GM19452 (cell line): ENCODE measurements at regions not wholly inside any gene's neighbourhood (a gene's known extent, or its start where the extent isn't known, plus 50 kb on each side); places are given as distances from the start of the nearest gene placed in this dataset.

ENCODE experiments used
- ATAC-seq: cut with Tn5 transposase; IDR thresholded peaks from one replicate; pipeline ENCODE4 v1.9.1; 2021; ENCODE audit not compliant: unreplicated experiment

GRCh38 chr1:4598561-4598960 lies 55.8 kb upstream of the AJAP1 start:
- ATAC-seq = no peak

GRCh38 chr1:4599521-4599920 lies 54.9 kb upstream of the AJAP1 start:
- ATAC-seq = no peak

DNA sequence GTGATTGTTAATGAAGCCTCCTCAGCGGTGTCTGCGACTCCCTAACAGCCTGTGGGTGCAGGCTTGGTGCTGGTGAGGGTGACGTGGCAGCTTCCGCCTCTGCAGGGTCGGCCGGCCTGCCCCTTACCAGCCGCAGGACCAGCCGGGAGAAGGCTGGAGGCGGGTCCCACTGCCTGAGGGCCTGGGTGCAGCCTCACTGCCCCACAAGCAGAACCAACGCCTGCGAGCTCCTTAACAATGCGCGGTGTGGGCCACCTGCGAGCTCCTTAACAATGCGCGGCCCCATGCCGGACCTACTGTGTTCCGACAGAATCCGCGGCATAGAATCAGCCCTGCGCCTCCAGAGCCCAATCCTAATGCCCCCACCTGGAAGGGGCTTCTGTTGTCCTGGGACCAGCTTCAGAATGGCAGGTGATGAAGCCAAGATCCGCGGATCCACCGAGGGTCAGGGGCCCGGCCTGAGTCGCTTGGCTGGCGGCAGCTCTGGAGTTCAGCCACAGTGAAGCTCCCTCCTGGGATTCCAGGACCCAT lies 54.4 kb upstream of the AJAP1 start:
- ATAC-seq = no peak

- ATAC-seq = no peak
Observed at GRCh38 chr1:4600615-4601460, 53.6 kb upstream of the AJAP1 start.

GRCh38 chr1:4601941-4602340 lies 52.5 kb upstream of the AJAP1 start:
- no peak for ATAC-seq

DNA sequence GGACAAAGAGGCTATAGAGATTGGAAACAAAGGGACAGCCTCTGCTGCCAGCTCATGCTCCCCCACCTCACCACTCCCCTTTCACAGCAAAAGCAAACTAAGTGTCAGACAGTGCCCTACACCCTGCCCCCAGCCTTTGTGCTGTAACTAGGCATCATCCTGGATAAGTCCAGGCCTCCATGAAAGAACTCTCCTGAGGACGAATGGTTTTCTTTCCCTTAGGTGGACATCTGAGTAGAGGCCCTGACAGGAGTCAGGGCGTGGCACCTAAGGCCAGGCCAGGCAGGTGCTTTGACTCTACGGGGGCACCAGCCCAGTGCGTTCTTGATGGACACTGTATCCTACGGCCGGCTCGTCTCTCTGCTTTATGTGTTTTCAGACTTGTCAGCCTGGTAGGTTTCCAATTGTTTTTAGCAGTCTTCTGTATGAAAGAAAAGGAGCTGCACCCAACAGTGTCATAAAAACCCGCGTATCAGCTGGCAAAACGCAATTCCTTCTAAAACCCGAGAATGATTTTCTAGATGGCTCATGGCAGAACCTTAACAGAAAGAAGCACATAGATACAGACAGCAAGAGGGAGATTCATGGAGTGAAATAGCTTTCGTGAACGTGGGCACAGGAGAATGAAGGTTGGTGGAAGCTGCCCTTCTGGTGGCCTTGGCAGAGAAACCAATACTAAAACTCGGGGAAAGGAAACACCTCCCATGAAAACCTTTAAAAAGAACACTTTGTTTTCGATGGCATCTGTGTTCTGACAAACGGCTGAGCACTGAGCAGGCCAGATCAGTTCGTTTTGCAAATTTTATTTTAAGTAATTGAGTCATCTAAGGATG lies 51.7 kb upstream of the AJAP1 start:
- no peak for ATAC-seq

DNA sequence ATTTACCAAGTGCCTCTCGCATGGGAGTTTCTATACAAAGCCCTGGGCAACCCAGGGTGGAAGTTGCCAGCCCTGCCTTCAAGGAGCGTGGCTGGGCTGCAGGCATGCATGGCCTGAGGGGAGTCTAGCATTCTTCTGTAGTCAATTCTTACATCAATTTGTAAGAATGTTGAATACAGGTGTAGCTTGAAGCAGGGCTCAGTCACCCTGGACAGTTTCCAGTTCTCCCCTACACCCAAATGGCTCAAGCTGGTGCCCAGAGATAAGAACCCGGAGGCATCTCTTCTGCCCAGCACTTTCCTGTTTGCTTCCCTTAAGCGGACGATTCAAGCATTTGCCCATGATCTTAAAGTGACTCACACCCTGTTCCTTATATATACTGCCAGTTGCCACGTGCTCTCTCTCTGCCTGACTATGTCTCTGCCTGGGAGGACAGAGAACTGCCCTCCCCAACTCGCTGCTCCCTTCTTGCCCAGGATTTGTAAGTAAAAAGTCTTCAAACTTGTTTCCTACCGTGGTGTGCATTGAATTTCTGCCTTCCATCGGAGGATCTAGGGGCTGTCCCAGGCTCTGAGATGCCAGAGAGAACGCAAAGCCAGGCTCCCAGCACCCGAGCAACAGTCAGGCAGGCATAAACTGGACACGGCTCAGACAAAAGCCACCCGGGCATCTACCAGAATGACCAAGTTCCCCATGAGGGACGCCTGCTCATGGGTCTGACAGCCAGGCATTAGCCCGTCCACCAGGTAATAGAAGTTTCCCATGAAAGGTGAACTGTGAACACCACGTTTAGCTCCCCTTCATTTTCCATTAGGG lies 50.9 kb upstream of the AJAP1 start:
- no peak for ATAC-seq
